GM12872 (cell line): ENCODE measurements at regions not wholly inside any gene's neighbourhood (a gene's known extent, or its start where the extent isn't known, plus 50 kb on each side); places are given as distances from the start of the nearest gene placed in this dataset.

ENCODE experiments used
- CTCF ChIP-seq: IDR thresholded peaks from 3 replicates; pipeline ENCODE4 v1.5.1; 2011; ENCODE audit warnings: low read depth, mild to moderate bottlenecking, low read length, moderate library complexity; ENCODE audit not compliant: insufficient read depth

- no peak for TF ChIP-seq CTCF
Observed at GRCh38 chr7:85708221-85708620, 521.4 kb upstream of the SEMA3D start.

GRCh38 chr7:85705076-85705475, 518.2 kb upstream of the SEMA3D start:
- TF ChIP-seq CTCF = no peak

GRCh38 chr7:85703251-85704010, 516.6 kb upstream of the SEMA3D start:
- TF ChIP-seq CTCF = no peak

GRCh38 chr7:85702348-85702747, 515.5 kb upstream of the SEMA3D start:
- no peak for TF ChIP-seq CTCF

- no peak for TF ChIP-seq CTCF
Observed at GRCh38 chr7:85699482-85699881, 512.6 kb upstream of the SEMA3D start.

- TF ChIP-seq CTCF = no peak
Observed at GRCh38 chr7:85695533-85695932, 508.7 kb upstream of the SEMA3D start.

GRCh38 chr7:85695041-85695440, 508.2 kb upstream of the SEMA3D start:
- TF ChIP-seq CTCF = no peak
